Endothelial cell of umbilical vein (primary cell): ENCODE measurements at regions not wholly inside any gene's neighbourhood (a gene's known extent, or its start where the extent isn't known, plus 50 kb on each side); places are given as distances from the start of the nearest gene placed in this dataset.

Source experiments
- BruUV-seq: library from RNA; stranded (reverse); fragments of 400-500 nt; replicated peaks from 2 replicates; lab custom pipeline; 2021; lab: Mats Ljungman, UMichigan
- CTCF ChIA-PET: fragments of 300-600, 350-600 bp; sonication (Branson Sonifier 250); formaldehyde crosslinking; loops from one replicate; lab custom pipeline; 2021; ENCODE audit warnings: antibody characterized with exemption, inconsistent platforms; lab: Charles Lee
- POLR2A ChIA-PET: fragments of 300-600, 350-600 bp; sonication (Branson Sonifier 250); formaldehyde crosslinking; loops from one replicate; lab custom pipeline; 2021; ENCODE audit warnings: antibody characterized with exemption, inconsistent platforms; lab: Charles Lee
- DNase-seq: peaks from one replicate; pipeline ENCODE4 v3.0.0-alpha.2; 2011; ENCODE audit warnings: low read depth, low spot score
- FAIRE-seq: peaks from 2 replicates; lab custom pipeline; 2011; peaks lifted over from hg19 to GRCh38; lab: Jason Lieb, UNC
- H2AFZ ChIP-seq: 2 replicates; pipeline ENCODE4 v1.6.0; 2012; ENCODE audit warnings: low read depth, low read length, control low read depth, inconsistent platforms
- H3K27ac ChIP-seq: 2 replicates; pipeline ENCODE4 v1.5.1; 2011; ENCODE audit warnings: low read depth, mild to moderate bottlenecking, control low read depth, low read length, moderate library complexity; ENCODE audit not compliant: insufficient read depth
- H3K27me3 ChIP-seq, 2 experiments: 2 replicates each; pipeline versions ENCODE4 v1.6.0 to v1.6.1; 2011; ENCODE audit warnings: low read length in 2 of 2, mixed read lengths in 1 of 2; ENCODE audit not compliant: control insufficient read depth in 2 of 2, insufficient read depth in 2 of 2
- H3K36me3 ChIP-seq, 2 experiments: 2 replicates in 1 of 2; 3 replicates in 1 of 2; pipeline ENCODE4 v1.5.1; 2011; ENCODE audit warnings: low read length in 2 of 2, mild to moderate bottlenecking in 1 of 2, moderate library complexity in 1 of 2; ENCODE audit not compliant: control insufficient read depth in 2 of 2, insufficient read depth in 2 of 2; ENCODE audit errors: extremely low read depth in 1 of 2
- H3K4me1 ChIP-seq: 3 replicates; pipeline ENCODE4 v1.5.1; 2011; ENCODE audit warnings: mild to moderate bottlenecking, low read length; ENCODE audit not compliant: control insufficient read depth, insufficient read depth; ENCODE audit errors: extremely low read depth
- H3K4me2 ChIP-seq: 2 replicates; pipeline ENCODE4 v1.6.1; 2011; ENCODE audit warnings: low read length, control low read depth, mixed read lengths; ENCODE audit not compliant: insufficient read depth
- H3K4me3 ChIP-seq, 3 experiments: fragments of 200-600 bp in 1 of 3; sonication (generic), shearing (Covaris generic) in 1 of 3; replicated peaks in 1 of 3; 2 replicates each; pipeline ENCODE4 v1.5.1; 2011 to 2016; ENCODE audit warnings: control low read depth in 3 of 3, low read length in 3 of 3, mild to moderate bottlenecking in 2 of 3, inconsistent platforms in 1 of 3, low read depth in 1 of 3, moderate library complexity in 1 of 3; ENCODE audit not compliant: insufficient read depth in 1 of 3
- H3K79me2 ChIP-seq: 2 replicates; pipeline ENCODE4 v1.6.0; 2012; ENCODE audit warnings: low read length, inconsistent platforms; ENCODE audit not compliant: control insufficient read depth, insufficient read depth
- H3K9ac ChIP-seq: replicated peaks from 2 replicates; pipeline ENCODE3; 2011; ENCODE audit warnings: low read length, control low read depth; ENCODE audit not compliant: insufficient read depth; ENCODE audit errors: extremely low read depth
- H3K9me1 ChIP-seq: replicated peaks from 3 replicates; pipeline ENCODE4 v1.6.0; 2011; ENCODE audit warnings: mild to moderate bottlenecking, low read length; ENCODE audit not compliant: control insufficient read depth, insufficient read depth; ENCODE audit errors: extremely low read depth
- H3K9me3 ChIP-seq: replicated peaks from 2 replicates; pipeline ENCODE4 v1.5.1; 2012; ENCODE audit warnings: low read length, inconsistent platforms; ENCODE audit not compliant: control insufficient read depth, insufficient read depth
- H4K20me1 ChIP-seq: replicated peaks from 2 replicates; pipeline ENCODE3; 2011; ENCODE audit warnings: mild to moderate bottlenecking, low read length; ENCODE audit not compliant: control insufficient read depth, insufficient read depth; ENCODE audit errors: extremely low read depth
- CTCF ChIP-seq, 2 donors: IDR thresholded peaks; 1 replicate in 1 of 2; 2 replicates in 1 of 2; pipeline ENCODE4 v1.5.1; 2011; ENCODE audit warnings: low read length in 2 of 2, mild to moderate bottlenecking in 2 of 2, moderate library complexity in 2 of 2, control low read depth in 1 of 2, inconsistent platforms in 1 of 2, low read depth in 1 of 2; ENCODE audit not compliant: insufficient read depth in 1 of 2; ENCODE audit errors: extremely low read depth in 1 of 2
- EZH2 ChIP-seq: IDR thresholded peaks from 2 replicates; pipeline ENCODE4 v1.6.1; 2012; ENCODE audit warnings: borderline replicate concordance, low read depth, mild to moderate bottlenecking, moderate library complexity, low read length, inconsistent platforms; ENCODE audit not compliant: severe bottlenecking
- FOS ChIP-seq: IDR thresholded peaks from 2 replicates; pipeline ENCODE4 v1.6.1; 2011; ENCODE audit warnings: mild to moderate bottlenecking, low read length, moderate library complexity, borderline replicate concordance; ENCODE audit not compliant: insufficient read depth
- GATA2 ChIP-seq: IDR thresholded peaks from 2 replicates; pipeline ENCODE4 v1.7.0; 2011; ENCODE audit warnings: low read depth, mild to moderate bottlenecking, moderate library complexity, mixed read lengths, low read length; ENCODE audit not compliant: insufficient read length, insufficient read depth
- JUN ChIP-seq: IDR thresholded peaks from 2 replicates; pipeline ENCODE4 v1.6.1; 2011; ENCODE audit warnings: borderline replicate concordance, low read depth; ENCODE audit not compliant: insufficient read length, insufficient read depth
- MYC ChIP-seq: IDR thresholded peaks from one replicate; pipeline ENCODE4 v1.6.1; 2011; ENCODE audit warnings: mild to moderate bottlenecking, low read depth, low read length
- POLR2A ChIP-seq: IDR thresholded peaks from 2 replicates; pipeline ENCODE4 v1.6.1; 2012; ENCODE audit warnings: low read depth, mild to moderate bottlenecking, control low read depth, low read length
- dilution Hi-C: fragments of 300-500 bp; cut with MboI; formaldehyde crosslinking; loops from one replicate; pipeline ENCODE4 v1.15.0; 2019; ENCODE audit warnings: low sequenced_read_pairs; ENCODE audit not compliant: extremely low pct_ligation_motif_present
- intact Hi-C: fragments of 100-400 bp; cut with micrococcal nuclease; formaldehyde crosslinking; loops from one replicate; pipeline ENCODE4 v1.10.0; 2022
- TF ChIP-seq, protein P1 (sequence below): IDR thresholded peaks from 2 replicates; pipeline ENCODE4 v1.6.1; 2011; ENCODE audit not compliant: insufficient read depth, insufficient read length

GRCh38 chr3:159472611-159473010 is 516.0 kb upstream of the IL12A start:
- H3K4me2 ChIP-seq, result no peak overlapping the region
- no peak overlapping the region for H3K9ac ChIP-seq
- intact Hi-C loops, result no loop called here
- H4K20me1 ChIP-seq, result no peaks in the 10 kb centered on the region
- no peaks in the 10 kb centered on the region for H3K9me3 ChIP-seq
- no peak overlapping the region for H3K4me3 ChIP-seq
- CTCF ChIA-PET, result interaction anchor here (1.3 kb wide), 1 partner anchor 332 kb away, joined by 3 read pairs; no protein-coding TSS in a partner anchor
- no peaks in the 10 kb centered on the region for H3K79me2 ChIP-seq
- no peaks in the 10 kb centered on the region for H3K27me3 ChIP-seq
- dilution Hi-C loops, result no loop called here
- H2AFZ ChIP-seq, result peak overlapping the region; percentile 29
- BruUV-seq, result no TSS peak
- no peak for TF ChIP-seq MYC
- TF ChIP-seq CTCF (IDR thresholded peaks at IDR 0.05; ENCODE audit: extremely low read depth in 1 of 2, insufficient read depth in 1 of 2, low read depth in 1 of 2, low read length in 2 of 2), result no peak
- no peak for TF ChIP-seq FOS
- no peak for TF ChIP-seq GATA2
- TF ChIP-seq POLR2A, result no peak
- TF ChIP-seq JUN, result no peak
- no peak for TF ChIP-seq EZH2
- TF ChIP-seq, protein P1, sequence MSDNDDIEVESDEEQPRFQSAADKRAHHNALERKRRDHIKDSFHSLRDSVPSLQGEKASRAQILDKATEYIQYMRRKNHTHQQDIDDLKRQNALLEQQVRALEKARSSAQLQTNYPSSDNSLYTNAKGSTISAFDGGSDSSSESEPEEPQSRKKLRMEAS, result no peak
- H3K27ac ChIP-seq, result no peak overlapping the region
- no peak for DNase-seq
- no peaks in the 10 kb centered on the region for H3K36me3 ChIP-seq
- H3K9me1 ChIP-seq, result no peaks in the 10 kb centered on the region
- H3K4me1 ChIP-seq, result no peaks in the 10 kb centered on the region
- POLR2A ChIA-PET, result no interaction called here
- no peak for FAIRE-seq
